C4-2B (cell line): ENCODE measurements at regions not wholly inside any gene's neighbourhood (a gene's known extent, or its start where the extent isn't known, plus 50 kb on each side); places are given as distances from the start of the nearest gene placed in this dataset.

ENCODE experiments used
- ZFX ChIP-seq: fragments of 450-650 bp; IDR thresholded peaks from 2 replicates; pipeline ENCODE4 v1.6.1; 2017
- TF ChIP-seq, protein P1 (sequence below): fragments of 450-650 bp; conservative IDR thresholded peaks from 2 replicates; pipeline ENCODE4 v1.5.1; 2017; ENCODE audit warnings: mild to moderate bottlenecking

DNA sequence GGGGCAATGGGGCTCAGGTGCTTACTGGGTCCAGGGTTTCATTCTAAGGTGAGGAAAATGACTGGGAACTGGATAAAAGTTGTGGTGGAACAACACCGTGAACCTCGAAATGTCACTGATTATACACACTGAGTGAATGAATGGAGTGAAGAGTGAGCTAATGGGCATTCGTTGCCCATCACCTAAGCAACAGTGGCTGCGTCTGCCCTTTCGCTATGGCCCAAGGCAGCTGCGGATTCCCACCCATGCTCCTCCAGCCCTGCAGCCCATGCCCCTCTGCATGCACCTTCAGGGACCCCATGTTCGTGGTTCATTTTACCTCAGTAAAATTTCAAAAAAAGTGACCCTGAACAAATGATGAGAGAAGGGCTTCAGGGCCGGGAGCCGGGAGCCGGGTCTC, 196.3 kb downstream of the CTTN start:
- TF ChIP-seq, protein P1, sequence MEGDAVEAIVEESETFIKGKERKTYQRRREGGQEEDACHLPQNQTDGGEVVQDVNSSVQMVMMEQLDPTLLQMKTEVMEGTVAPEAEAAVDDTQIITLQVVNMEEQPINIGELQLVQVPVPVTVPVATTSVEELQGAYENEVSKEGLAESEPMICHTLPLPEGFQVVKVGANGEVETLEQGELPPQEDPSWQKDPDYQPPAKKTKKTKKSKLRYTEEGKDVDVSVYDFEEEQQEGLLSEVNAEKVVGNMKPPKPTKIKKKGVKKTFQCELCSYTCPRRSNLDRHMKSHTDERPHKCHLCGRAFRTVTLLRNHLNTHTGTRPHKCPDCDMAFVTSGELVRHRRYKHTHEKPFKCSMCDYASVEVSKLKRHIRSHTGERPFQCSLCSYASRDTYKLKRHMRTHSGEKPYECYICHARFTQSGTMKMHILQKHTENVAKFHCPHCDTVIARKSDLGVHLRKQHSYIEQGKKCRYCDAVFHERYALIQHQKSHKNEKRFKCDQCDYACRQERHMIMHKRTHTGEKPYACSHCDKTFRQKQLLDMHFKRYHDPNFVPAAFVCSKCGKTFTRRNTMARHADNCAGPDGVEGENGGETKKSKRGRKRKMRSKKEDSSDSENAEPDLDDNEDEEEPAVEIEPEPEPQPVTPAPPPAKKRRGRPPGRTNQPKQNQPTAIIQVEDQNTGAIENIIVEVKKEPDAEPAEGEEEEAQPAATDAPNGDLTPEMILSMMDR: no peak
- TF ChIP-seq ZFX: no peak
